ENCODE measurements at regions not wholly inside any gene's neighbourhood (a gene's known extent, or its start where the extent isn't known, plus 50 kb on each side); places are given as distances from the start of the nearest gene placed in this dataset.

DNA sequence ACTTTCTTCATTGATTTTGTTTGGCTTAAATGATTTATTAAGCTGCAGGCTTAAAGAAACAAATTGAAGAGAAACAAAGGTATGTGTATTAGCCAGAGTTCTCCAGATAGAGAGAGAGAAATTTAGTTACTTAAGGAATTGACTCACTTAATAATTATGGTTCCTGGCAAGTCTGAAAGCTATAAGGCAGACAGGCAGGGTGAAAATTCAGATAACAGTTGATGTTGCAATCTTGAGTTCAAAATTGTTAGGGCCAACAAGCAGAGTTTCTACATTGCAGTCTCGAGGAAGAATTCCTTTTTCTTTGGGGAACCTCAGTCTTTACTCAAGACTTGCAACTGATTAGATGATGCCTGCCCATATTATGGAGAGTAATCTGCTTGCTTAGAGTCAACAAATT lies 593.5 kb downstream of the ADCYAP1 start:
- TF ChIP-seq CTCF (IDR thresholded peaks at IDR 0.05) (no peak), POLR2A (IDR thresholded peaks at IDR 0.05) (no peak), EP300 (IDR thresholded peaks at IDR 0.05) (no peak), POLR2AphosphoS5 (IDR thresholded peaks at IDR 0.05) (no peak)

Data from sigmoid colon (tissue), 4 donors.